ENCODE measurements at regions not wholly inside any gene's neighbourhood (a gene's known extent, or its start where the extent isn't known, plus 50 kb on each side); places are given as distances from the start of the nearest gene placed in this dataset.

- TF ChIP-seq CTCF (IDR thresholded peaks at IDR 0.05; ENCODE audit: borderline replicate concordance, extremely low read depth, low read length, poor library complexity, severe bottlenecking), result no peak
- no peak for TF ChIP-seq EZH2 (IDR thresholded peaks at IDR 0.05; ENCODE audit: borderline replicate concordance, low read depth, low read length, severe bottlenecking)
Observed at GRCh38 chr2:217178341-217178740, 318.5 kb upstream of the TNP1 start.
